HEK293T (cell line): ENCODE measurements at regions not wholly inside any gene's neighbourhood (a gene's known extent, or its start where the extent isn't known, plus 50 kb on each side); places are given as distances from the start of the nearest gene placed in this dataset.

ENCODE experiments used
- CTCF ChIA-PET: fragments of 350-600 bp; formaldehyde crosslinking; extraction: SDS; loops from one replicate; lab custom pipeline; 2021; ENCODE audit warnings: antibody characterized with exemption, inconsistent platforms; lab: Yijun Ruan, JAX
- POLR2A ChIA-PET: fragments of 350-600 bp; formaldehyde crosslinking; extraction: SDS; loops from one replicate; lab custom pipeline; 2020; ENCODE audit warnings: antibody characterized with exemption, inconsistent platforms; lab: Yijun Ruan, JAX
- DNase-seq: peaks from one replicate; pipeline ENCODE4 v3.0.0; 2012; ENCODE audit warnings: mixed read lengths; ENCODE audit errors: extremely low spot score
- ARNT ChIP-seq: fragments of 450-650 bp; IDR thresholded peaks from 2 replicates; pipeline ENCODE4 v1.6.1; 2017; ENCODE audit warnings: mild to moderate bottlenecking
- BHLHE40 ChIP-seq: fragments of 450-650 bp; IDR thresholded peaks from 2 replicates; pipeline ENCODE4 v1.6.1; 2016; ENCODE audit warnings: mild to moderate bottlenecking, moderate library complexity, borderline replicate concordance
- CTBP1 ChIP-seq: fragments of 450-650 bp; IDR thresholded peaks from 2 replicates; pipeline ENCODE4 v1.6.1; 2016; ENCODE audit warnings: borderline replicate concordance
- ELF4 ChIP-seq: fragments of 450-650 bp; IDR thresholded peaks from 2 replicates; pipeline ENCODE4 v1.6.1; 2017; ENCODE audit warnings: antibody characterized with exemption
- FOXA1 ChIP-seq: fragments of 450-650 bp; IDR thresholded peaks from 2 replicates; pipeline ENCODE4 v1.6.1; 2016; ENCODE audit warnings: mild to moderate bottlenecking
- FOXK2 ChIP-seq: fragments of 450-650 bp; IDR thresholded peaks from 2 replicates; pipeline ENCODE4 v1.6.1; 2016; ENCODE audit warnings: mild to moderate bottlenecking
- FOXM1 ChIP-seq: fragments of 450-650 bp; IDR thresholded peaks from 2 replicates; pipeline ENCODE4 v1.6.1; 2017; ENCODE audit warnings: mild to moderate bottlenecking, borderline replicate concordance
- HDGF ChIP-seq: fragments of 450-650 bp; IDR thresholded peaks from 2 replicates; pipeline ENCODE4 v1.6.1; 2017; ENCODE audit warnings: antibody characterized with exemption, borderline replicate concordance
- L3MBTL2 ChIP-seq: fragments of 450-650 bp; conservative IDR thresholded peaks from 2 replicates; pipeline ENCODE4 v1.6.1; 2016; ENCODE audit warnings: mild to moderate bottlenecking
- LEF1 ChIP-seq: fragments of 450-650 bp; IDR thresholded peaks from 2 replicates; pipeline ENCODE4 v1.6.1; 2017; ENCODE audit warnings: mild to moderate bottlenecking, borderline replicate concordance
- NFRKB ChIP-seq: fragments of 450-650 bp; IDR thresholded peaks from 2 replicates; pipeline ENCODE4 v1.6.1; 2016; ENCODE audit warnings: mild to moderate bottlenecking, moderate library complexity
- SP1 ChIP-seq: fragments of 450-650 bp; IDR thresholded peaks from 2 replicates; pipeline ENCODE4 v1.6.1; 2017
- SUZ12 ChIP-seq: fragments of 450-650 bp; IDR thresholded peaks from 2 replicates; pipeline ENCODE4 v1.6.1; 2016; ENCODE audit warnings: mild to moderate bottlenecking
- TARDBP ChIP-seq: fragments of 450-650 bp; IDR thresholded peaks from 2 replicates; pipeline ENCODE4 v1.6.1; 2016
- ZNF384 ChIP-seq: fragments of 450-650 bp; IDR thresholded peaks from 2 replicates; pipeline ENCODE4 v1.6.1; 2016
- TF ChIP-seq, protein P1 (sequence below): fragments of 450-650 bp; IDR thresholded peaks from 2 replicates; pipeline ENCODE4 v1.6.1; 2016

- ChIA-PET CTCF (no interaction called here), POLR2A (no interaction called here)
- DNase-seq = no peak
- TF ChIP-seq HDGF (no peak), NFRKB (no peak), L3MBTL2 (no peak), SUZ12 (no peak), FOXK2 (no peak), FOXA1 (no peak), ARNT (no peak), LEF1 (no peak), SP1 (no peak)
Measured at GRCh38 chr6:113137426-113137825, 719.7 kb upstream of the MARCKS start.

GRCh38 chr6:113140721-113141120 is 716.4 kb upstream of the MARCKS start:
- TF ChIP-seq FOXM1 = no peak
- no peak for TF ChIP-seq SUZ12
- TF ChIP-seq LEF1 = no peak
- TF ChIP-seq ELF4 = no peak
- no peak for TF ChIP-seq L3MBTL2
- no peak for TF ChIP-seq ZNF384
- no peak for TF ChIP-seq BHLHE40
- TF ChIP-seq CTBP1 = no peak
- no peak for TF ChIP-seq ARNT
- TF ChIP-seq FOXK2 = no peak
- TF ChIP-seq TARDBP = no peak
- no peak for TF ChIP-seq HDGF
- no peak for TF ChIP-seq NFRKB
- no peak for TF ChIP-seq FOXA1
- TF ChIP-seq, protein P1, sequence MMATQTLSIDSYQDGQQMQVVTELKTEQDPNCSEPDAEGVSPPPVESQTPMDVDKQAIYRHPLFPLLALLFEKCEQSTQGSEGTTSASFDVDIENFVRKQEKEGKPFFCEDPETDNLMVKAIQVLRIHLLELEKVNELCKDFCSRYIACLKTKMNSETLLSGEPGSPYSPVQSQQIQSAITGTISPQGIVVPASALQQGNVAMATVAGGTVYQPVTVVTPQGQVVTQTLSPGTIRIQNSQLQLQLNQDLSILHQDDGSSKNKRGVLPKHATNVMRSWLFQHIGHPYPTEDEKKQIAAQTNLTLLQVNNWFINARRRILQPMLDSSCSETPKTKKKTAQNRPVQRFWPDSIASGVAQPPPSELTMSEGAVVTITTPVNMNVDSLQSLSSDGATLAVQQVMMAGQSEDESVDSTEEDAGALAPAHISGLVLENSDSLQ = no peak
- TF ChIP-seq SP1 = no peak
- no peak for DNase-seq
- POLR2A ChIA-PET = no interaction called here
- CTCF ChIA-PET = no interaction called here

- ChIA-PET POLR2A (no interaction called here), CTCF (no interaction called here)
- TF ChIP-seq SUZ12 (no peak), FOXK2 (no peak), FOXM1 (no peak), BHLHE40 (no peak), TARDBP (no peak), LEF1 (no peak), L3MBTL2 (no peak), NFRKB (no peak), ELF4 (no peak)
- DNase-seq = no peak
Measured at GRCh38 chr6:113141901-113142300, 715.2 kb upstream of the MARCKS start.

GRCh38 chr6:113142671-113143174 is 714.4 kb upstream of the MARCKS start:
- POLR2A ChIA-PET = no interaction called here
- TF ChIP-seq FOXK2 (no peak), HDGF (no peak), ELF4 (no peak), ARNT (no peak), ZNF384 (no peak), SP1 (no peak), TARDBP (no peak), BHLHE40 (no peak), SUZ12 (no peak), L3MBTL2 (no peak)
- TF ChIP-seq, protein P1 = no peak
- no peak for DNase-seq
- CTCF ChIA-PET = no interaction called here

DNA sequence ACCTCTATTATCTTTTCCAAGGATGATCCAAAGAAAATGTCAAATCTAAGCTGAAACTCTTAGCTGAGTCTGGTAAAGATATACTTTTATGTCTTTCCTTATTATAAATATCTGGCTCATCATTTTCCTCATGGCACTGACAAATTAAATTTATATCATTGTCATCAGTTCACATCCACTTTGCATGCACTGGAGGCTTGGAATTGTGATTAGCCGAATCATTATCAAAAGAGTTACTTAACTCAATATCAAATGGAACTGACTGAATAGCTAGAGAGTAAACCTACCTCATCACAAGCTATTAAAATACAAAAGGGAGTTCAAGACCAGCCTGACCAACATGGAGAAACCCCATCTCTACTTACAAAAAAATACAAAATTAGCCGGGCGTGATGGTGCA is 713.9 kb upstream of the MARCKS start:
- TF ChIP-seq ELF4 (no peak), FOXA1 (no peak)
- no peak for DNase-seq
- ChIA-PET CTCF (no interaction called here), POLR2A (no interaction called here)

DNA sequence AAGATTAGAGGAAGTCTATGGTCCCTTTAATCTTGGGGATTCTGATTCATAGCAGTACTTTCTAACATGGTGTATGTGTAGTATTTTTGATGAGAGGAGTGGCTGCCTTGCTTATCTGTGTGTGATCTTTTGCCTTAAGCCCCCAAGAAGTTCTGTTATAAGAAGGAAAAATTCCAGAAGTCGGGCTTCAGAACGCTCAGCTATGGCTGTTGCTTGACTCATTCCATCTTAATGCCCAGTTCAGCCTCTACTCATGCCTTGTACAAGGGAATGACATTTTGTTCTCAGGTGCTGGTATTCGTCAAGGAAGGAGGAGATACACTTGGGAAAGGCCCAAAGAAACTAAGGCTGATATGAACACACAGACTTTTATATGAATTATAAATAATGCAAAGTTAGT is 713.0 kb upstream of the MARCKS start:
- DNase-seq = no peak
- POLR2A ChIA-PET = no interaction called here
- CTCF ChIA-PET = no interaction called here
- TF ChIP-seq NFRKB (no peak), BHLHE40 (no peak), CTBP1 (no peak), FOXK2 (no peak)

GRCh38 chr6:113146878-113147277 is 710.3 kb upstream of the MARCKS start:
- TF ChIP-seq FOXK2 = no peak
- TF ChIP-seq ELF4 = no peak
- TF ChIP-seq HDGF = no peak
- TF ChIP-seq L3MBTL2 = no peak
- CTCF ChIA-PET = no interaction called here
- POLR2A ChIA-PET = no interaction called here
- no peak for DNase-seq

GRCh38 chr6:113147544-113147943 is 709.6 kb upstream of the MARCKS start:
- TF ChIP-seq NFRKB (no peak), SUZ12 (no peak), FOXA1 (no peak), BHLHE40 (no peak), LEF1 (no peak), ZNF384 (no peak), CTBP1 (no peak), FOXK2 (no peak), FOXM1 (no peak), ELF4 (no peak), TARDBP (no peak)
- DNase-seq = no peak
- ChIA-PET CTCF (no interaction called here), POLR2A (no interaction called here)
